NT2/D1 (cell line): ENCODE measurements at regions not wholly inside any gene's neighbourhood (a gene's known extent, or its start where the extent isn't known, plus 50 kb on each side); places are given as distances from the start of the nearest gene placed in this dataset.

Experiments
- SUZ12 ChIP-seq: IDR thresholded peaks from 2 replicates; pipeline ENCODE4 v1.6.1; 2011; ENCODE audit not compliant: insufficient read length, insufficient read depth; ENCODE audit errors: extremely low read depth
- YY1 ChIP-seq: IDR thresholded peaks from 2 replicates; pipeline ENCODE4 v1.6.1; 2011; ENCODE audit not compliant: insufficient read length, insufficient read depth

DNA sequence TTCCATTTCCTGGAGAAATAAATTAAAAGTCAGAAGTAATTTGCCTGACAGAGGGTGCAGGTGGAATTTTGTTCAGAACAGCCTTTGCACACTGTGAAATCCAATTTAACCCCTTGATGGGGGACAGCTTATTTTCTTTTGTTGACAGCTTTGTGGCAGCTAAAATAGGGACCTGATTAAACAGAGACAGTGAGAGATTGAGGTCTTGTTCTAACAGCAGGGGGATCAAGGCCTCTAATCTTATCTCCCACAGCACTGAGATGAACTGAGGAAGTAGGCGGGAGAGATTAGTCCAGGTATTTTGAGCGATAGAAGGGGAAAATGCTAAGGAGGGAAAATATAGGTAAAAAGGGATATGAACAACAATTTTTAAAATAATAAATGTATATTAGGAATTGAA is 1491.4 kb upstream of the GOT2 start:
- no peak for TF ChIP-seq YY1
- no peak for TF ChIP-seq SUZ12
